H9 (cell line): ENCODE measurements at regions not wholly inside any gene's neighbourhood (a gene's known extent, or its start where the extent isn't known, plus 50 kb on each side); places are given as distances from the start of the nearest gene placed in this dataset.

Experiments
- DNase-seq: peaks from one replicate; pipeline ENCODE4 v3.0.0-alpha.2; 2017
- H2AFZ ChIP-seq: one replicate; pipeline ENCODE4 v1.6.1; 2013; ENCODE audit warnings: mild to moderate bottlenecking, low read length, control low read depth, moderate library complexity
- H2AK5ac ChIP-seq: 2 replicates; pipeline ENCODE4 v1.6.1; 2013; ENCODE audit warnings: low read length, control low read depth, mixed read lengths; ENCODE audit not compliant: insufficient read length
- H2BK120ac ChIP-seq: one replicate; pipeline ENCODE4 v1.6.1; 2013; ENCODE audit warnings: low read depth, mild to moderate bottlenecking, low read length, control low read depth, inconsistent platforms; ENCODE audit not compliant: poor library complexity, severe bottlenecking
- H2BK12ac ChIP-seq: 2 replicates; pipeline ENCODE4 v1.6.1; 2013; ENCODE audit warnings: low read length, control low read depth, mixed read lengths, low read depth; ENCODE audit not compliant: insufficient read length
- H2BK15ac ChIP-seq: 2 replicates; pipeline ENCODE4 v1.6.1; 2013; ENCODE audit warnings: low read depth, low read length, control low read depth
- H2BK20ac ChIP-seq: one replicate; pipeline ENCODE4 v1.6.1; 2013; ENCODE audit warnings: low read depth, mild to moderate bottlenecking, low read length, control low read depth, inconsistent platforms; ENCODE audit not compliant: poor library complexity, severe bottlenecking
- H2BK5ac ChIP-seq: 2 replicates; pipeline ENCODE4 v1.6.1; 2013; ENCODE audit warnings: low read length, control low read depth, mixed read lengths; ENCODE audit not compliant: insufficient read length
- H3K14ac ChIP-seq: 2 replicates; pipeline ENCODE4 v1.6.1; 2013; ENCODE audit warnings: low read length, control low read depth; ENCODE audit not compliant: insufficient read depth
- H3K18ac ChIP-seq: 2 replicates; pipeline ENCODE4 v1.6.1; 2013; ENCODE audit warnings: low read depth, mild to moderate bottlenecking, mixed read lengths, low read length, control low read depth; ENCODE audit not compliant: insufficient read length
- H3K23ac ChIP-seq: 2 replicates; pipeline ENCODE4 v1.6.1; 2013; ENCODE audit warnings: low read length, control low read depth, mixed read lengths, low read depth; ENCODE audit not compliant: insufficient read length
- H3K23me2 ChIP-seq: 2 replicates; pipeline ENCODE4 v1.6.1; 2013; ENCODE audit warnings: low read depth, mild to moderate bottlenecking, mixed read lengths, low read length, control low read depth; ENCODE audit not compliant: insufficient read length, poor library complexity, severe bottlenecking
- H3K27ac ChIP-seq: 2 replicates; pipeline ENCODE4 v1.5.1; 2013; ENCODE audit warnings: low read length, control low read depth, mixed read lengths, low read depth; ENCODE audit not compliant: insufficient read length
- H3K27me3 ChIP-seq: 2 replicates; pipeline ENCODE4 v1.6.1; 2013; ENCODE audit warnings: low read length, control low read depth, inconsistent platforms; ENCODE audit not compliant: insufficient read depth
- H3K4ac ChIP-seq: 2 replicates; pipeline ENCODE4 v1.6.1; 2013; ENCODE audit warnings: low read depth, mild to moderate bottlenecking, control low read depth, inconsistent platforms, low read length, moderate library complexity
- H3K4me1 ChIP-seq: 2 replicates; pipeline ENCODE4 v1.6.1; 2013; ENCODE audit warnings: low read length, control low read depth, inconsistent platforms; ENCODE audit not compliant: insufficient read depth
- H3K4me2 ChIP-seq: 2 replicates; pipeline ENCODE4 v1.6.1; 2013; ENCODE audit warnings: low read length, control low read depth, mixed read lengths; ENCODE audit not compliant: insufficient read length, insufficient read depth
- H3K56ac ChIP-seq: 2 replicates; pipeline ENCODE4 v1.6.1; 2013; ENCODE audit warnings: low read depth, mild to moderate bottlenecking, mixed read lengths, low read length, control low read depth; ENCODE audit not compliant: insufficient read length
- H3K79me1 ChIP-seq: 2 replicates; pipeline ENCODE4 v1.6.1; 2013; ENCODE audit warnings: low read depth, mild to moderate bottlenecking, moderate library complexity, low read length, control low read depth, inconsistent platforms; ENCODE audit not compliant: insufficient read depth, poor library complexity, severe bottlenecking
- H3K79me2 ChIP-seq: 2 replicates; pipeline ENCODE4 v1.6.1; 2013; ENCODE audit warnings: low read length, control low read depth, inconsistent platforms; ENCODE audit not compliant: insufficient read depth
- H3K9ac ChIP-seq: 2 replicates; pipeline ENCODE4 v1.6.1; 2013; ENCODE audit warnings: low read length, control low read depth, mixed read lengths; ENCODE audit not compliant: insufficient read length; ENCODE audit errors: extremely low read depth
- H3K9me3 ChIP-seq: one replicate; pipeline ENCODE4 v1.6.1; 2013; ENCODE audit warnings: low read depth, low read length, inconsistent platforms; ENCODE audit not compliant: control insufficient read depth
- H3T11ph ChIP-seq: one replicate; pipeline ENCODE4 v1.6.1; 2013; ENCODE audit warnings: mild to moderate bottlenecking, low read length, control low read depth, inconsistent platforms
- H4K20me1 ChIP-seq: one replicate; pipeline ENCODE4 v1.6.1; 2013; ENCODE audit not compliant: control insufficient read depth, insufficient read length, insufficient read depth
- H4K5ac ChIP-seq: 2 replicates; pipeline ENCODE4 v1.6.1; 2013; ENCODE audit warnings: low read depth, mild to moderate bottlenecking, mixed read lengths, low read length, control low read depth; ENCODE audit not compliant: insufficient read length
- H4K8ac ChIP-seq: replicated peaks from 2 replicates; pipeline ENCODE4 v1.6.1; 2013; ENCODE audit warnings: low read length, control low read depth, mixed read lengths, low read depth; ENCODE audit not compliant: insufficient read length
- H4K91ac ChIP-seq: 2 replicates; pipeline ENCODE4 v1.6.1; 2013; ENCODE audit warnings: low read depth, mild to moderate bottlenecking, moderate library complexity, mixed read lengths, low read length, control low read depth; ENCODE audit not compliant: insufficient read length
- H3K27ac Mint-ChIP-seq, 3 experiments: 2 replicates in 2 of 3; 3 replicates in 1 of 3; pipeline ENCODE4 v1.8.0; 2020 to 2021; ENCODE audit warnings: mixed read lengths in 3 of 3, mild to moderate bottlenecking in 1 of 3, moderate library complexity in 1 of 3
- H3K27me3 Mint-ChIP-seq: 2 replicates; pipeline ENCODE4 v1.8.0; 2021; ENCODE audit warnings: low read depth, mild to moderate bottlenecking, moderate library complexity, mixed read lengths
- H3K36me3 Mint-ChIP-seq, 3 experiments: 2 replicates in 2 of 3; 3 replicates in 1 of 3; pipeline ENCODE4 v1.8.0; 2020 to 2021; ENCODE audit warnings: low read depth in 3 of 3, mixed read lengths in 3 of 3; ENCODE audit not compliant: insufficient read depth in 1 of 3
- H3K4me1 Mint-ChIP-seq, 2 experiments: 2 replicates each; pipeline ENCODE4 v1.8.0; 2020; ENCODE audit warnings: mixed read lengths in 2 of 2
- H3K4me3 Mint-ChIP-seq, 2 experiments: 2 replicates in 1 of 2; 3 replicates in 1 of 2; pipeline ENCODE4 v1.8.0; 2020 to 2021; ENCODE audit warnings: mild to moderate bottlenecking in 2 of 2, mixed read lengths in 2 of 2, moderate library complexity in 1 of 2
- H3K9me3 Mint-ChIP-seq, 2 experiments: 2 replicates in 1 of 2; 3 replicates in 1 of 2; pipeline ENCODE4 v1.8.0; 2020; ENCODE audit warnings: mild to moderate bottlenecking in 2 of 2, mixed read lengths in 2 of 2, moderate library complexity in 1 of 2
- CTCF ChIP-seq: fragments of 200-600 bp; sonication (generic); conservative IDR thresholded peaks from 3 replicates; pipeline ENCODE4 v1.8.0; 2021; ENCODE audit warnings: antibody characterized with exemption, mild to moderate bottlenecking
- WGBS: extraction: QIAGEN DNeasy Blood & Tissue Kit; methylation state at CpG from one replicate; pipeline ENCODE4 v1.1.7; 2013; ENCODE audit warnings: missing lambda C conversion rate, low lambda C conversion rate, mixed read lengths; ENCODE audit not compliant: insufficient read length; ENCODE audit errors: extremely low coverage; 5-methylcytosine and 5-hydroxymethylcytosine counted together

GRCh38 chr11:107102692-107103477, 84.6 kb upstream of the GUCY1A2 start:
- no peaks in the 10 kb centered on the region for H3K27me3 ChIP-seq
- no peak overlapping the region for H4K5ac ChIP-seq
- H3K18ac ChIP-seq, result no peak overlapping the region
- no peaks in the 10 kb centered on the region for H4K20me1 ChIP-seq
- DNase-seq, result no peak
- no peak overlapping the region for H2AFZ ChIP-seq
- H4K91ac ChIP-seq, result no peak overlapping the region
- H3K36me3 Mint-ChIP-seq, result peaks cover 0 to 12% (median 0%) of the 10 kb centered on the region in 3 experiments; a peak in 3 of 7 replicates
- peaks cover 4 to 5% of the 10 kb centered on the region in 2 experiments; a peak in 3 of 4 replicates for H3K4me1 Mint-ChIP-seq
- no peak overlapping the region for H2BK5ac ChIP-seq
- no peak overlapping the region for H3K27ac ChIP-seq
- H3K4me2 ChIP-seq, result no peak overlapping the region
- H4K8ac ChIP-seq, result no peak overlapping the region
- H3K56ac ChIP-seq, result no peak overlapping the region
- no peak overlapping the region for H3K14ac ChIP-seq
- no peak overlapping the region for H3K9ac ChIP-seq
- H3K27me3 Mint-ChIP-seq, result no peaks in the 10 kb centered on the region
- no peak overlapping the region for H2BK120ac ChIP-seq
- H2BK15ac ChIP-seq, result no peak overlapping the region
- no peaks in the 10 kb centered on the region for H3K9me3 ChIP-seq
- H3K4me1 ChIP-seq, result no peaks in the 10 kb centered on the region
- no peaks in the 10 kb centered on the region for H3K79me2 ChIP-seq
- H2BK20ac ChIP-seq, result no peak overlapping the region
- H3K79me1 ChIP-seq, result no peaks in the 10 kb centered on the region
- no peak overlapping the region for H2BK12ac ChIP-seq
- peaks cover 19 to 27% of the 10 kb centered on the region in 2 experiments for H3K9me3 Mint-ChIP-seq
- peak overlapping the region in 2 of 3 experiments; percentile 28 to 74; a peak in 2 of 7 replicates for H3K27ac Mint-ChIP-seq
- H2AK5ac ChIP-seq, result no peak overlapping the region
- no peak overlapping the region for H3K4ac ChIP-seq
- peak; percentile 23; the same call in 1 of the 3 replicates for TF ChIP-seq CTCF
- no peak overlapping the region for H3T11ph ChIP-seq
- H3K23ac ChIP-seq, result no peak overlapping the region
- no peak overlapping the region for H3K4me3 Mint-ChIP-seq
- no CpG with 5 or more reads among the region's 9 CpGs for WGBS
- no peaks in the 10 kb centered on the region for H3K23me2 ChIP-seq
